ENCODE measurements at regions not wholly inside any gene's neighbourhood (a gene's known extent, or its start where the extent isn't known, plus 50 kb on each side); places are given as distances from the start of the nearest gene placed in this dataset.

DNA sequence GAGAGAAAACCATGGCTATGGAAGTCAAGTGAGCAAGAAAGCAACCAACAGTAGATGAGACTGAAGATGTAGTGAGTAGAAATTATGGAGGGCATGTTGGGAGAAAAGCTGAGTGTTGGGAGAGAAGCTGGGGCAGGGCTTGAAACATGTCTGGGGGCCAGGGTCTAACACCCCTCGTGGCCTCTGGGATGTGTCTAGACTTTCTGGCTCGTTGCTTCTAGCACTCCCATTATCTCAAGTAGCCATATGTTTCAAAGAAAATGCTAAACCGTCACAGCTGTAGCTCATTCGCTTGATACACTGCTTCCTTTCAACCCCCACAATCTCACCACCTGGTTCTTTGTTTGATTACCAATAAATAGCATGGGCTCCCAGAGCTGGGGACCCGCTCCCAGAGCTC, 83.8 kb upstream of the BCHE start (continued):
- TF ChIP-seq, protein P1, sequence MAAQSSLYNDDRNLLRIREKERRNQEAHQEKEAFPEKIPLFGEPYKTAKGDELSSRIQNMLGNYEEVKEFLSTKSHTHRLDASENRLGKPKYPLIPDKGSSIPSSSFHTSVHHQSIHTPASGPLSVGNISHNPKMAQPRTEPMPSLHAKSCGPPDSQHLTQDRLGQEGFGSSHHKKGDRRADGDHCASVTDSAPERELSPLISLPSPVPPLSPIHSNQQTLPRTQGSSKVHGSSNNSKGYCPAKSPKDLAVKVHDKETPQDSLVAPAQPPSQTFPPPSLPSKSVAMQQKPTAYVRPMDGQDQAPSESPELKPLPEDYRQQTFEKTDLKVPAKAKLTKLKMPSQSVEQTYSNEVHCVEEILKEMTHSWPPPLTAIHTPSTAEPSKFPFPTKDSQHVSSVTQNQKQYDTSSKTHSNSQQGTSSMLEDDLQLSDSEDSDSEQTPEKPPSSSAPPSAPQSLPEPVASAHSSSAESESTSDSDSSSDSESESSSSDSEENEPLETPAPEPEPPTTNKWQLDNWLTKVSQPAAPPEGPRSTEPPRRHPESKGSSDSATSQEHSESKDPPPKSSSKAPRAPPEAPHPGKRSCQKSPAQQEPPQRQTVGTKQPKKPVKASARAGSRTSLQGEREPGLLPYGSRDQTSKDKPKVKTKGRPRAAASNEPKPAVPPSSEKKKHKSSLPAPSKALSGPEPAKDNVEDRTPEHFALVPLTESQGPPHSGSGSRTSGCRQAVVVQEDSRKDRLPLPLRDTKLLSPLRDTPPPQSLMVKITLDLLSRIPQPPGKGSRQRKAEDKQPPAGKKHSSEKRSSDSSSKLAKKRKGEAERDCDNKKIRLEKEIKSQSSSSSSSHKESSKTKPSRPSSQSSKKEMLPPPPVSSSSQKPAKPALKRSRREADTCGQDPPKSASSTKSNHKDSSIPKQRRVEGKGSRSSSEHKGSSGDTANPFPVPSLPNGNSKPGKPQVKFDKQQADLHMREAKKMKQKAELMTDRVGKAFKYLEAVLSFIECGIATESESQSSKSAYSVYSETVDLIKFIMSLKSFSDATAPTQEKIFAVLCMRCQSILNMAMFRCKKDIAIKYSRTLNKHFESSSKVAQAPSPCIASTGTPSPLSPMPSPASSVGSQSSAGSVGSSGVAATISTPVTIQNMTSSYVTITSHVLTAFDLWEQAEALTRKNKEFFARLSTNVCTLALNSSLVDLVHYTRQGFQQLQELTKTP (IDR thresholded peaks at IDR 0.05; ENCODE audit: low read depth in 1 of 2, partially characterized antibody in 2 of 2): no peak
- TF ChIP-seq SIN3B (IDR thresholded peaks at IDR 0.05; ENCODE audit: low read depth): no peak
- no peak for TF ChIP-seq CEBPG (CRISPR knock-in tag; IDR thresholded peaks at IDR 0.05)
- TF ChIP-seq CEBPG (tag; conservative IDR thresholded peaks at IDR 0.05 in 1 of 2, IDR thresholded peaks at IDR 0.05 in 1 of 2): no peak
- TF ChIP-seq RBBP5 (IDR thresholded peaks at IDR 0.05; ENCODE audit: borderline replicate concordance, insufficient read depth, low read length, poor library complexity, severe bottlenecking): no peak
- TF ChIP-seq NFIC (IDR thresholded peaks at IDR 0.05): peak; percentile 41; the same call in 1 of the 2 replicates
- TF ChIP-seq TCF3 (CRISPR knock-in tag; IDR thresholded peaks at IDR 0.05): peak; percentile 80
- peak; percentile 68 for TF ChIP-seq ZBTB7A (IDR thresholded peaks at IDR 0.05; ENCODE audit: borderline replicate concordance, control insufficient read depth, low read depth, low read length)
- TF ChIP-seq COPS2 (conservative IDR thresholded peaks at IDR 0.05): no peak
- TF ChIP-seq RFX1 (IDR thresholded peaks at IDR 0.05): no peak
- no peak for TF ChIP-seq RBM39 (optimal IDR thresholded peaks at IDR 0.05; ENCODE audit: low read depth, low read length)
- TF ChIP-seq GATA2 (CRISPR knock-in tag; IDR thresholded peaks at IDR 0.05): no peak
- no peak for TF ChIP-seq EZH2 (IDR thresholded peaks at IDR 0.05; ENCODE audit: borderline replicate concordance, low read depth, low read length)
- no peak for TF ChIP-seq TOE1 (IDR thresholded peaks at IDR 0.05; ENCODE audit: borderline replicate concordance)
- no peak for TF ChIP-seq TOE1 (CRISPR knock-in tag; IDR thresholded peaks at IDR 0.05; ENCODE audit: borderline replicate concordance, low read depth)
- TF ChIP-seq, protein P2, sequence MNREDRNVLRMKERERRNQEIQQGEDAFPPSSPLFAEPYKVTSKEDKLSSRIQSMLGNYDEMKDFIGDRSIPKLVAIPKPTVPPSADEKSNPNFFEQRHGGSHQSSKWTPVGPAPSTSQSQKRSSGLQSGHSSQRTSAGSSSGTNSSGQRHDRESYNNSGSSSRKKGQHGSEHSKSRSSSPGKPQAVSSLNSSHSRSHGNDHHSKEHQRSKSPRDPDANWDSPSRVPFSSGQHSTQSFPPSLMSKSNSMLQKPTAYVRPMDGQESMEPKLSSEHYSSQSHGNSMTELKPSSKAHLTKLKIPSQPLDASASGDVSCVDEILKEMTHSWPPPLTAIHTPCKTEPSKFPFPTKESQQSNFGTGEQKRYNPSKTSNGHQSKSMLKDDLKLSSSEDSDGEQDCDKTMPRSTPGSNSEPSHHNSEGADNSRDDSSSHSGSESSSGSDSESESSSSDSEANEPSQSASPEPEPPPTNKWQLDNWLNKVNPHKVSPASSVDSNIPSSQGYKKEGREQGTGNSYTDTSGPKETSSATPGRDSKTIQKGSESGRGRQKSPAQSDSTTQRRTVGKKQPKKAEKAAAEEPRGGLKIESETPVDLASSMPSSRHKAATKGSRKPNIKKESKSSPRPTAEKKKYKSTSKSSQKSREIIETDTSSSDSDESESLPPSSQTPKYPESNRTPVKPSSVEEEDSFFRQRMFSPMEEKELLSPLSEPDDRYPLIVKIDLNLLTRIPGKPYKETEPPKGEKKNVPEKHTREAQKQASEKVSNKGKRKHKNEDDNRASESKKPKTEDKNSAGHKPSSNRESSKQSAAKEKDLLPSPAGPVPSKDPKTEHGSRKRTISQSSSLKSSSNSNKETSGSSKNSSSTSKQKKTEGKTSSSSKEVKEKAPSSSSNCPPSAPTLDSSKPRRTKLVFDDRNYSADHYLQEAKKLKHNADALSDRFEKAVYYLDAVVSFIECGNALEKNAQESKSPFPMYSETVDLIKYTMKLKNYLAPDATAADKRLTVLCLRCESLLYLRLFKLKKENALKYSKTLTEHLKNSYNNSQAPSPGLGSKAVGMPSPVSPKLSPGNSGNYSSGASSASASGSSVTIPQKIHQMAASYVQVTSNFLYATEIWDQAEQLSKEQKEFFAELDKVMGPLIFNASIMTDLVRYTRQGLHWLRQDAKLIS (CRISPR knock-in tag; IDR thresholded peaks at IDR 0.05): no peak
- TF ChIP-seq RAD51 (IDR thresholded peaks at IDR 0.05; ENCODE audit: borderline replicate concordance, low read depth): no peak
- TF ChIP-seq GTF2F1 (IDR thresholded peaks at IDR 0.05; ENCODE audit: low read depth, low read length): no peak
- no peak for TF ChIP-seq ZNF282 (CRISPR knock-in tag; IDR thresholded peaks at IDR 0.05)
- no peak for TF ChIP-seq FOXJ2 (tag; IDR thresholded peaks at IDR 0.05)
- TF ChIP-seq ZFP36 (IDR thresholded peaks at IDR 0.05; ENCODE audit: low read depth, low read length, partially characterized antibody): no peak
- no peak for TF ChIP-seq SRSF9 (IDR thresholded peaks at IDR 0.05; ENCODE audit: borderline replicate concordance, low read depth, low read length)
- no peak for TF ChIP-seq ZNF324 (CRISPR knock-in tag; IDR thresholded peaks at IDR 0.05)
- TF ChIP-seq EP300 (IDR thresholded peaks at IDR 0.05; ENCODE audit: low read length): peak; percentile 49; the same call in 1 of the 2 replicates

Data from K562 (cell line).